HL-60 (cell line): ENCODE measurements at regions not wholly inside any gene's neighbourhood (a gene's known extent, or its start where the extent isn't known, plus 50 kb on each side); places are given as distances from the start of the nearest gene placed in this dataset.

ENCODE experiments used
- CTCF ChIP-seq: IDR thresholded peaks from one replicate; pipeline ENCODE4 v1.5.1; 2011; ENCODE audit warnings: low read length, control low read depth, inconsistent platforms; ENCODE audit not compliant: insufficient read depth
- GABPA ChIP-seq: IDR thresholded peaks from 2 replicates; pipeline ENCODE4 v1.6.1; 2012; ENCODE audit warnings: low read depth
- POLR2AphosphoS5 ChIP-seq: IDR thresholded peaks from 2 replicates; pipeline ENCODE4 v1.6.1; 2012; ENCODE audit warnings: low read depth
- REST ChIP-seq: IDR thresholded peaks from 2 replicates; pipeline ENCODE4 v1.6.1; 2012; ENCODE audit warnings: low read depth; ENCODE audit not compliant: insufficient replicate concordance
- SPI1 ChIP-seq: IDR thresholded peaks from 2 replicates; pipeline ENCODE4 v1.6.1; 2012; ENCODE audit warnings: low read depth, mild to moderate bottlenecking, borderline replicate concordance

GRCh38 chr4:22595684-22596083 is 79.8 kb upstream of the ADGRA3 start:
- TF ChIP-seq CTCF: no peak
- TF ChIP-seq GABPA: no peak
- no peak for TF ChIP-seq POLR2AphosphoS5
- no peak for TF ChIP-seq REST
- no peak for TF ChIP-seq SPI1
